ENCODE measurements at regions not wholly inside any gene's neighbourhood (a gene's known extent, or its start where the extent isn't known, plus 50 kb on each side); places are given as distances from the start of the nearest gene placed in this dataset.

GRCh38 chr9:33659921-33660320, 135.4 kb upstream of the PRSS3 start:
- Histone ChIP-seq H3K9me3 (ENCODE audit: control insufficient read depth in 4 of 4, low read length in 3 of 4) (no peaks in the 10 kb centered on the region), H3K27me3 (ENCODE audit: control insufficient read depth in 4 of 4, insufficient read depth in 4 of 4, low read length in 3 of 4) (peaks cover 0 to 2% (median 0%) of the 10 kb centered on the region in 4 donors), H3K9ac (ENCODE audit: low read depth in 1 of 2, low read length in 2 of 2) (no peak overlapping the region), H3K27ac (ENCODE audit: low read depth in 1 of 2, low read length in 2 of 2) (no peak overlapping the region), H3K36me3 (ENCODE audit: control insufficient read depth in 4 of 4, insufficient read depth in 3 of 4, low read depth in 1 of 4, low read length in 3 of 4) (no peaks in the 10 kb centered on the region), H3K4me3 (ENCODE audit: low read depth in 1 of 3, low read length in 3 of 3) (no peak overlapping the region), H3K4me1 (ENCODE audit: control insufficient read depth in 4 of 4, insufficient read depth in 4 of 4, low read length in 3 of 4) (no peaks in the 10 kb centered on the region)
- WGBS, result 84% methylated on average over 1 of the region's 1 CpG
- TF ChIP-seq JUND (IDR thresholded peaks at IDR 0.05), result no peak
- no peak for TF ChIP-seq EGR1 (IDR thresholded peaks at IDR 0.05; ENCODE audit: low read depth in 2 of 2)
- TF ChIP-seq GABPA (IDR thresholded peaks at IDR 0.05 in 1 of 2, conservative IDR thresholded peaks at IDR 0.05 in 1 of 2), result no peak
- no peak for TF ChIP-seq FOXA1 (IDR thresholded peaks at IDR 0.05)
- no peak for TF ChIP-seq FOXA2 (IDR thresholded peaks at IDR 0.05)
- no peak for TF ChIP-seq RAD21 (IDR thresholded peaks at IDR 0.05)
- no peak for TF ChIP-seq CTCF (IDR thresholded peaks at IDR 0.05; ENCODE audit: low read depth, low read length, missing input control)
- DNase-seq (ENCODE audit: low spot score), result no peak

- 75% methylated on average over 3 of the region's 3 CpGs for WGBS
- TF ChIP-seq EGR1 (IDR thresholded peaks at IDR 0.05; ENCODE audit: low read depth in 2 of 2) (no peak), CTCF (IDR thresholded peaks at IDR 0.05; ENCODE audit: low read depth, low read length, missing input control) (no peak), HNF4A (conservative IDR thresholded peaks at IDR 0.05) (no peak), NR2F2 (IDR thresholded peaks at IDR 0.05) (no peak), FOXA2 (IDR thresholded peaks at IDR 0.05) (no peak), YY1 (IDR thresholded peaks at IDR 0.05) (no peak)
- no peak overlapping the region for H3K27ac ChIP-seq (ENCODE audit: low read depth in 1 of 2, low read length in 2 of 2)
- H3K4me1 ChIP-seq (ENCODE audit: control insufficient read depth in 4 of 4, insufficient read depth in 4 of 4, low read length in 3 of 4), result no peaks in the 10 kb centered on the region
- H3K9ac ChIP-seq (ENCODE audit: low read depth in 1 of 2, low read length in 2 of 2), result no peak overlapping the region
- no peaks in the 10 kb centered on the region for H3K36me3 ChIP-seq (ENCODE audit: control insufficient read depth in 4 of 4, insufficient read depth in 3 of 4, low read depth in 1 of 4, low read length in 3 of 4)
- no peak for DNase-seq (ENCODE audit: low spot score)
- H3K27me3 ChIP-seq (ENCODE audit: control insufficient read depth in 4 of 4, insufficient read depth in 4 of 4, low read length in 3 of 4), result no peaks in the 10 kb centered on the region
- H3K9me3 ChIP-seq (ENCODE audit: control insufficient read depth in 4 of 4, low read length in 3 of 4), result no peaks in the 10 kb centered on the region
- no peak overlapping the region for H3K4me3 ChIP-seq (ENCODE audit: low read depth in 1 of 3, low read length in 3 of 3)
Measured at GRCh38 chr9:33660772-33661171, 134.6 kb upstream of the PRSS3 start.

GRCh38 chr9:33661176-33661575, 134.2 kb upstream of the PRSS3 start:
- Histone ChIP-seq H3K4me1 (ENCODE audit: control insufficient read depth in 4 of 4, insufficient read depth in 4 of 4, low read length in 3 of 4) (no peaks in the 10 kb centered on the region), H3K27ac (ENCODE audit: low read depth in 1 of 2, low read length in 2 of 2) (no peak overlapping the region), H3K36me3 (ENCODE audit: control insufficient read depth in 4 of 4, insufficient read depth in 3 of 4, low read depth in 1 of 4, low read length in 3 of 4) (no peaks in the 10 kb centered on the region), H3K9me3 (ENCODE audit: control insufficient read depth in 4 of 4, low read length in 3 of 4) (no peaks in the 10 kb centered on the region), H3K4me3 (ENCODE audit: low read depth in 1 of 3, low read length in 3 of 3) (no peak overlapping the region), H3K27me3 (ENCODE audit: control insufficient read depth in 4 of 4, insufficient read depth in 4 of 4, low read length in 3 of 4) (no peaks in the 10 kb centered on the region), H3K9ac (ENCODE audit: low read depth in 1 of 2, low read length in 2 of 2) (no peak overlapping the region)
- TF ChIP-seq GABPA (IDR thresholded peaks at IDR 0.05 in 1 of 2, conservative IDR thresholded peaks at IDR 0.05 in 1 of 2) (no peak), NR2F2 (IDR thresholded peaks at IDR 0.05) (no peak), ATF3 (IDR thresholded peaks at IDR 0.05) (no peak), FOXA1 (IDR thresholded peaks at IDR 0.05) (no peak), JUND (IDR thresholded peaks at IDR 0.05) (no peak), HNF4G (IDR thresholded peaks at IDR 0.05) (no peak), ZBTB33 (IDR thresholded peaks at IDR 0.05) (no peak), CTCF (IDR thresholded peaks at IDR 0.05; ENCODE audit: low read depth, low read length, missing input control) (no peak), REST (IDR thresholded peaks at IDR 0.05) (no peak)
- DNase-seq (ENCODE audit: low spot score), result no peak
- 88% methylated on average over 3 of the region's 3 CpGs for WGBS
